ENCODE measurements at regions not wholly inside any gene's neighbourhood (a gene's known extent, or its start where the extent isn't known, plus 50 kb on each side); places are given as distances from the start of the nearest gene placed in this dataset.

DNA sequence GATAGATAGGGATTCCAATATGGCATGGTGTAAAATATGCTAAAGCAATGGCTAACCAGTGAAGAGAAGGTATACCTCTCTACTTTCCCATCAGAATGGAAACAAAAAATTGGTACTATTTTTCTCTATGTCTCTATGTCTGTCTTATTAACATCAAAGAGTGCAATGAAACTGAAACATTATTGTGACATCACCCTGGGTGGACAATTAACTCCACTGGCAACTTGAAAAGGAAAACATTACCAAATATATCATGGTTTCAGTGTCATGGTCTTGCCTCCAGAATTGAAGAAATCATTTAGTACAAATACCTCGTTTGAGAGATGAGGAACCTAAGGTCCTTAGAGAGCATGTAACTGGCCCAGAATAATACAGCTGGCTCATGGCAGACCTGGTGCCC is 1132.5 kb upstream of the MAP3K7 start:
- DNase-seq = no peak
- Histone ChIP-seq H3K4me3 (ENCODE audit: insufficient read depth, low read depth, low read length) (no peak overlapping the region), H3K27me3 (ENCODE audit: control insufficient read depth, insufficient read depth, low read length) (no peaks in the 10 kb centered on the region), H3K36me3 (replicated peaks; ENCODE audit: control insufficient read depth, insufficient read depth, low read length) (no peaks in the 10 kb centered on the region)

DNA sequence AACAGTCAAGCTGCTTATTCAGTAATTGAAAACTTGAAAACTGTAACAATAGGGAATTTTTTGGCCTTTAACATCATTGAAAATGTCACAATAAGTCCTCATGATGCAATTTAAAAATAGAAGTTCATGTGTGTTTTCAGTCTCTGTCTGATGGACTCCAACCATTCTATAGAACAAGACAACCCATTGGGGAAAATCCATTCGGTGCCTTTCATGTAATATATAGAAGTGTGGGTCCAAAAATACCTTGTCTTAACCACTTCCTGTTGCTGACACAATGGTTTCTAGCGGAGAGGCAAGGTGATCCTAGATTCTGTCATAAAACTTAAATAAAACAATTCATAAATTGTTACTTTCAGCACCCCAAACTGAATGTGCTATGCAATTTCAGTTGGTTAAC is 1131.3 kb upstream of the MAP3K7 start:
- no peak for DNase-seq
- no peaks in the 10 kb centered on the region for H3K36me3 ChIP-seq (replicated peaks; ENCODE audit: control insufficient read depth, insufficient read depth, low read length)
- H3K27me3 ChIP-seq (ENCODE audit: control insufficient read depth, insufficient read depth, low read length) = no peaks in the 10 kb centered on the region
- H3K4me3 ChIP-seq (ENCODE audit: insufficient read depth, low read depth, low read length) = no peak overlapping the region

DNA sequence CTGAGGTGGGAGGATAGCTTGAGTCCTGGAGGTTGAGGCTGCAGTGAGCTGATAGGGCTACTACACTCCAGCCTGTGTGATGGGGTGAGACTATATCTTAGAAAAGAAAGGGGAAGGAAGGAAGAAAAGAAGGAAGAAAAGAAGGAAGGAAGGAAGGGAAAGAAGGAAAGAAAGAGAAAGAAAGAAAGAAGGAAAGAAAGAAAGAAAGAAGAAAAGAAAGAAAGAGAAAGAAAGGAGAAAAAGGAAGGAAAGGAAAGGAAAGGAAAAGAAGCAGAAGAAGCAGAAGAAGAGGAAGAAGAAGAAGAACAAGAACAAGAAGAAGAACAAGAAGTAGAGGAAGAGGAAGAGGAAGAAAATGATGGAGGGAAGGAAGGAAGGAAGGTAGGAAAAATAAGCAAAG is 1130.2 kb upstream of the MAP3K7 start:
- Histone ChIP-seq H3K27me3 (ENCODE audit: control insufficient read depth, insufficient read depth, low read length) (no peaks in the 10 kb centered on the region), H3K36me3 (replicated peaks; ENCODE audit: control insufficient read depth, insufficient read depth, low read length) (no peaks in the 10 kb centered on the region), H3K4me3 (ENCODE audit: insufficient read depth, low read depth, low read length) (no peak overlapping the region)
- DNase-seq = no peak

DNA sequence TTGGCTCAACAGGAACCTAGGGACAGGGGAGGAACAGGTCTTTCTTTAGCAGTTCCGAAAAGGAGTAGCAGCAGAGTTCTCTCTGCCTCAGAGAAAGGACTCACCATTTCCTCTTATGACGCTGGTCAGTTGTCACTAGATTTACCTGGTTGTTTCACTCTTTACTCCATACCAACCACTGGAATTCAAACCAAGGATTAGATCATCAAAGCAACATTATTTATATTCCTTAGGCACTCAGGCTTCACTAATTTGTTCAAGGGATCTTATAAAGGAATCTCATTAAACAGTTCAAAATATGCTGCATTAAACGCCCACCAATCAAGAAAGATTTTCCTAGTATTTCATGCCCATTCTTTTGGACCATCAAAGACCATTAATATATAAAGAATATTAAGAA is 1129.5 kb upstream of the MAP3K7 start:
- Histone ChIP-seq H3K36me3 (replicated peaks; ENCODE audit: control insufficient read depth, insufficient read depth, low read length) (no peaks in the 10 kb centered on the region), H3K27me3 (ENCODE audit: control insufficient read depth, insufficient read depth, low read length) (no peaks in the 10 kb centered on the region), H3K4me3 (ENCODE audit: insufficient read depth, low read depth, low read length) (no peak overlapping the region)
- no peak for DNase-seq

DNA sequence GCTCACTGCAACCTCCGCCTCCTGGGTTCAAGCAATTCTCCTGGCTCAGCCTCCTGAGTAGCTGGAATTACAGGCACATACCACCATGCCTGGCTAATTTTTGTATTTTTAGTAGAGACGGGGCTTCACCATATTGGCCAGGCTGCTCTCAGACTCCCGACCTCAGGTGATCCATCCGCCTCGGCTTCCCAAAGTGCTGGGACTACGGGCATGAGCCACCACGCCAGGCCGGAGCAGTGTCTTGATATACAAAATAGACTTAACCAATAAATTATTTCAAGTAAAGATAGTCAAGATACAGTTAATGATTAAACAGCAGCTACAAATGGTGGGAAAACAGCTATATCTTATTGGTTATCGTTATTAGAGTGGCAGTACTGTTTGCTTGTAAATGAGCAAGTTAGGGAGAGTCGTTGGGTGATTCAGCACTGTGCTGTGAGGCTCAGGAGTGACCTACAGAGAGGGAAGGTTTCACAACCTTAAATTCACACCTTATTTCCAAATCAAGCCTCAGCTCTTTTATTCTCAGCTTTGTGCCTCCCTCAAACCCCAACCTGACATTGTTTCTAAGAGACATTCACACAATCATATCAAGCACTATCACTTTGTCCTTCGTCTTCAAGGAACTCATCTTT is 1128.4 kb upstream of the MAP3K7 start:
- no peaks in the 10 kb centered on the region for H3K36me3 ChIP-seq (replicated peaks; ENCODE audit: control insufficient read depth, insufficient read depth, low read length)
- H3K27me3 ChIP-seq (ENCODE audit: control insufficient read depth, insufficient read depth, low read length) = no peaks in the 10 kb centered on the region
- DNase-seq = no peak
- H3K4me3 ChIP-seq (ENCODE audit: insufficient read depth, low read depth, low read length) = no peak overlapping the region

DNA sequence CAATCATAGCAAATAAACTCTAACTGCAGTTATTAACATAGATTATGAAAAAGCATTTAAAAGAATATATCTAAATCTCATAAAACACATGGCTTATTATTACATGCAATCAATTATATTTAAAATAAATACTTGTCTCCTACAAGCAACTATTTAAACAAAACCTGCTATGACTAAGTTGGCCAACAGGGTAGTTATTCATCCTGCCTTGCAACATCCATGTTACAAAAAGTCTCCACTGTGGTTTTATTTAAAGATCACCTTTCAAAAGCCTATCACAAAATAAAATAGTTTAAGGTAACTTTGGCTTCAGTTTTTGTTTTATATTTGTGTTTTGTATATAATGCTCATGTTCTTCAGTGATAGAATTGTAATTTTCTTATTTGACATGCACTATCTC is 1127.0 kb upstream of the MAP3K7 start:
- DNase-seq = no peak
- no peaks in the 10 kb centered on the region for H3K27me3 ChIP-seq (ENCODE audit: control insufficient read depth, insufficient read depth, low read length)
- no peak overlapping the region for H3K4me3 ChIP-seq (ENCODE audit: insufficient read depth, low read depth, low read length)
- no peaks in the 10 kb centered on the region for H3K36me3 ChIP-seq (replicated peaks; ENCODE audit: control insufficient read depth, insufficient read depth, low read length)

DNA sequence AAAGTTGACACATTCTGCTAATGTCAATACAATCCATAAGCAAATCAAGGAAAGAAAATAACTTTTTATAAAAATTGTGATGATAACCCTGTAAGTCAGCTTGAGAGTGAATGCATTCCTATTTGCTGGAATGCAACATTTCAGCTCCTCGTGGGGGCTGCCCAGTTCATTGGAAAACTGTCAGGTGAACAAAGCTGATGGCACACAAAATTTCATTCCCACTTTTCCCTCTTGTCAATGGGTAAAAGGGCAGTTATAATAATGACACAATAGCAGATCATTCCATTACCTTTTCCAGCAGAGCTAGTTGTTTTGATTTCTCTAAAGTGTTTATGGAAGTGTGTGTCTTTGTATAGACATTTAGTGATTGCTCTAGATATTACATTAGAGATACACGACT is 1124.6 kb upstream of the MAP3K7 start:
- no peak for DNase-seq
- Histone ChIP-seq H3K36me3 (replicated peaks; ENCODE audit: control insufficient read depth, insufficient read depth, low read length) (no peaks in the 10 kb centered on the region), H3K4me3 (ENCODE audit: insufficient read depth, low read depth, low read length) (no peak overlapping the region), H3K27me3 (ENCODE audit: control insufficient read depth, insufficient read depth, low read length) (no peaks in the 10 kb centered on the region)

DNA sequence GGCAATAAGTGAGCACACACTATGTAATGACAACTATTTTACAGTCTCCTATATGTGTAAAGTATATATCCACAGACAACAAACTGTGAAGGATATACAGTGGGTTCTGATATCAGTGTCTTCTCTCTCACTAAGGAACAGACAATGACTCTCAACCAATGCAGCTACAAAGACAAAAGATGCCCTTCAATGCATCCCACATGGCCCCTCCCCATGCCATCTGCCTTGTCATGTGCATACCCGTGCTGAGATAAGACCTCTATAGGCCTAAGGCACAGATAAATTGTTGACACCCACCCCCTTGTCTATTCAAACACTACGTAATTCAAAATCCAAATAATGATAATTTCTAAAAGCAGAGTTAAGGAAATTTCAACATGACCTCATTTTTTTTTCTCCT is 1123.5 kb upstream of the MAP3K7 start:
- Histone ChIP-seq H3K36me3 (replicated peaks; ENCODE audit: control insufficient read depth, insufficient read depth, low read length) (no peaks in the 10 kb centered on the region), H3K4me3 (ENCODE audit: insufficient read depth, low read depth, low read length) (no peak overlapping the region), H3K27me3 (ENCODE audit: control insufficient read depth, insufficient read depth, low read length) (no peaks in the 10 kb centered on the region)
- no peak for DNase-seq

DNA sequence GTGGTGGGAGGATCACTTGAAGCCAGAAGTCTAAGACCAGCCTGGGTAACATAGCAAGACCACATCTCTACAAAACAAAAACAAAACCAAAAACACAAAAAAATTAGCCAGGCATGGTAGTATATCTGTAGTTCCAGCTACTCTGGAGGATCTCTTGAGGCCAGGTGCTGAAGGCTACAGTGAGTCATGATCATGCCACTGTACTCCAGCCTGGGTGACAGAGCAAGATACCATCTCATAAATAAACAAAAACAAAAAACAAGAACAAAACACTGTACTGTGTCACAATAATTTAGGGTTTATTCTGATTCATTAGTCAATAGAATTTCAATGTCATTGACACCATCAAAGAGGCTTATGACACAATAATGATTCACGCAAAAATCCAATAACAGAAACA is 1121.7 kb upstream of the MAP3K7 start:
- Histone ChIP-seq H3K36me3 (replicated peaks; ENCODE audit: control insufficient read depth, insufficient read depth, low read length) (no peaks in the 10 kb centered on the region), H3K27me3 (ENCODE audit: control insufficient read depth, insufficient read depth, low read length) (no peaks in the 10 kb centered on the region), H3K4me3 (ENCODE audit: insufficient read depth, low read depth, low read length) (no peak overlapping the region)
- DNase-seq = no peak

DNA sequence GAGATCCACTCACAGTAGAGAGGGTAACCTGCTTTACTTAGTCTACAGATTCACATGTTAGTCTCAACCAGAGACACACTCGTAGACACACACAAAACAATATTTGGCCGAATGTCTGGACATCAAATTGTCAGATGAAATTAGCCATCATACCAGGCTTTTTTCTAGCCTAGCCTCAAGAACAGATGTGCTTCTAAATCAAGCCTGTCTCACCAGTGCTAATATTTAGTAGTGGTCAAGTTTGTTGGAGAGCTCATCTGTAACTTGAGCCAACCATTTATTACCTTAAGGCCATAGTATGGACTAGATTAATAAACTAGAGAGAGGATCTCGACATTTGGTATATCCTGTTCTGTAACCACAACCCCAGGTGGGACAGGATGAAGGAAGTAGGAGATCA is 1118.8 kb upstream of the MAP3K7 start:
- no peaks in the 10 kb centered on the region for H3K27me3 ChIP-seq (ENCODE audit: control insufficient read depth, insufficient read depth, low read length)
- H3K4me3 ChIP-seq (ENCODE audit: insufficient read depth, low read depth, low read length) = no peak overlapping the region
- H3K36me3 ChIP-seq (replicated peaks; ENCODE audit: control insufficient read depth, insufficient read depth, low read length) = no peaks in the 10 kb centered on the region
- no peak for DNase-seq

DNA sequence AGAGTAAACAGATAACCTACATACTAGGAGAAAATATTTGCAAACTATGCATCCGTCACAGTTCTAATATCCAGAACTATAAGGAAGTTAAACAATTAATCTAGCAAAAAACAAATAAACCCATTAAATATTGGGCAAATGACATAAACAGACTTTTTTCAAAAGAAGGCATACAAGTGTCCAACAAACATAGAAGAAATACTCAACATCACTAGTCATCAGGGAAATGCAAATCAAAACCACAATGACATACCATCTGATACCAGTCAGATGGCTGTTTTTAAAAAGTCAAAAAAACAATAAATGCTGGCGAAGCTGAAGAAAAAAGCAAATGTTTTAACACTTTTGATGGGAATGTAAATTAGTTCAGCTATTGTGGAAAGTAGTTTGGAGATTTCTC is 1117.7 kb upstream of the MAP3K7 start:
- H3K27me3 ChIP-seq (ENCODE audit: control insufficient read depth, insufficient read depth, low read length) = no peaks in the 10 kb centered on the region
- no peak overlapping the region for H3K4me3 ChIP-seq (ENCODE audit: insufficient read depth, low read depth, low read length)
- DNase-seq = no peak
- no peaks in the 10 kb centered on the region for H3K36me3 ChIP-seq (replicated peaks; ENCODE audit: control insufficient read depth, insufficient read depth, low read length)

DNA sequence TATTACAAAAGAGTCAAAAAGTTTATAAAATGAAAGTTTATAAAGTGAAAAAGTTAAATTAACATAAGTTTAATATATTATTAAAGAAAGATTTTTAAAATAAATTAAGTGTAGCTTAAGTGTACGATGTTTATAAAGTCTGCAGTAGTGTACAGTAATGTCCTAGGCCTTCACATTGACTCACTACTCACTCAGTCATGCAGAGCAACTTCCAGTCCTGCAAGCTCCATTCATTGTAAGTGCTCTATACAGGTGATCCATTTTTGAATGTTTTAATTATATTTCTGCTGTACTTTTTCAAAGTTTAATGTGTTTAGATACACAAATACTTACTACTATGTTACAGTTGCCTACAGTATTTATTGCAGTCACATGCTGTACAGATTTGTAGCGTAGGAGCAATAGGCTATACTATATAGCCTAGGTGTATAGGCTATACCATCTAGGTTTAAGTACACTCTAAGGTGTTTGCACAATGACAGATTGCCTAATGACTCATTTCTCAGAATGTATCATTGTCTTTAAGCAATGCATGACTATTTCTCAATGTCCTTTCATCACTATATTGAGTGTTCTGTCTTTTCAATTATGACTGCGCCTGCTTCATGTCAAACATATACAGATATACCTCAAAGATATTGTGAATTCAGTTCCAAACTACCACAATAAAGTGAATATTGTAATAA is 1110.3 kb upstream of the MAP3K7 start:
- no peak overlapping the region for H3K4me3 ChIP-seq (ENCODE audit: insufficient read depth, low read depth, low read length)
- no peaks in the 10 kb centered on the region for H3K36me3 ChIP-seq (replicated peaks; ENCODE audit: control insufficient read depth, insufficient read depth, low read length)
- DNase-seq = no peak
- no peaks in the 10 kb centered on the region for H3K27me3 ChIP-seq (ENCODE audit: control insufficient read depth, insufficient read depth, low read length)

DNA sequence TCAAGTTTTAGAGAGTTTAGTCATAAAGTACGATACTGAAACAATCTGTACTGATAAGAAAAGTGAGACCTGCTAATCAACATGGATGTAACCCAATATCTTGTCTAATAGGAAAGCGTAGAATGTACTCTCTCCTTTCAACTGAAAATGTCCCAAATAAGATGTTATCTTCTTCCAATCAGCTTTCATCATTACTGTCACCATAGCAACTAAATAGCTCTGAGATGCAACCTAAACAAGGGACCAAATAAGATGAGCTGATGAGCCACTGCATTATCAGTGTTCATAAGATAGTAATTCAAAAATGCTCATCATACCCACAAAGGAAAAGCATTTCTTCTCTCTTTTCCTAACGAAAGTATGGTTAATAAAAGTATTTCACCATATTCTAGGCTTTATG is 1108.3 kb upstream of the MAP3K7 start:
- DNase-seq = no peak

DNA sequence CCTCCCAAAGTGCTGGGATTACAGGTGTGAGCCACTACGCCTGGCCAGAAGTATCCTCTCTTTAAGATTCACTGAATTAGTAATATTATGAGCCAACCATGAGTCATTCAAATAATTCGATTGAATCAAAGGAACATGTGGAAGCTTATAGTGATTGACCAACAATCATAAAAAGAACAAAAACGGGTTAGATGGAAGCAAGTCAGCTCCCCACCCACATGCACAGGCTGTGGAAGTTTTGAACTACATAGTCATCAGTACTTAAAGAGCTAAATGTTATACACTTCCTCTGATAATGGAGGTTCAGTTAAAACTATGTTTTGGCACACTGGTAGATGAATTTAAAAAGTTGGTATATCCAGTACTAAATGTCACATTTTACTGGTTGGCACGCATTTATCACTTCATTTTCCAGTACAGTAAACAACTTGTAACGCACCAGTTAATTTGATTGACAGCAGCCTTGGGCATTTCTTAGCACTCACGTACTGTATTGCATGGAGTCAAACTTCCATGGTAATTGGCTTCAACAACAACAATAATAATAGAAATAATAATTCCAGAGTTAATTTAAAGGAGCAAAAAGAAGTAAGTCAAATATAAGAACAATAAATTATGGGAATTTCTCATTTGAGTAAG is 1107.3 kb upstream of the MAP3K7 start:
- H3K4me3 ChIP-seq (ENCODE audit: insufficient read depth, low read depth, low read length) = no peak overlapping the region
- H3K36me3 ChIP-seq (replicated peaks; ENCODE audit: control insufficient read depth, insufficient read depth, low read length) = no peaks in the 10 kb centered on the region
- no peaks in the 10 kb centered on the region for H3K27me3 ChIP-seq (ENCODE audit: control insufficient read depth, insufficient read depth, low read length)
- no peak for DNase-seq

More for the DNA sequence above, 1108.3 kb upstream of the MAP3K7 start:
- no peaks in the 10 kb centered on the region for H3K27me3 ChIP-seq (ENCODE audit: control insufficient read depth, insufficient read depth, low read length)
- H3K4me3 ChIP-seq (ENCODE audit: insufficient read depth, low read depth, low read length) = no peak overlapping the region
- no peaks in the 10 kb centered on the region for H3K36me3 ChIP-seq (replicated peaks; ENCODE audit: control insufficient read depth, insufficient read depth, low read length)

DNA sequence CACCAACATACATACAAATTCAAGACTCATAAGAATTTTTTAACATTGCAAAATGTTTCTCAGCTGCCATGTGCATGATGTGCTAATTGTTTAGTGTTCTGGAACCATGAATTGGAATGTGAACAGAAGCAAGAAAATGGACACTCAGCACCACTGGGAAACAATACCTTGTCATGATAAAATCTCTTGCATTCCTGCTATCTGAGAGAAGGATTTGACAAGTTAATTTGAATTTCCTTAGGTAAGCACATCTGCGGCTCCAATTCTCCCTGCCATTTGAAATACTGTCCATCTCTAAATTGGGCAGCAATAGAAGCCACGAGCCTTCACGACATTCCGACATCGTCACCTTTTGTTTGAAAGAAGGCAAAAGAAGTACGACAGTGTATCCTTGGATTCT is 1104.6 kb upstream of the MAP3K7 start:
- DNase-seq = no peak
- no peaks in the 10 kb centered on the region for H3K27me3 ChIP-seq (ENCODE audit: control insufficient read depth, insufficient read depth, low read length)
- H3K36me3 ChIP-seq (replicated peaks; ENCODE audit: control insufficient read depth, insufficient read depth, low read length) = no peaks in the 10 kb centered on the region
- no peak overlapping the region for H3K4me3 ChIP-seq (ENCODE audit: insufficient read depth, low read depth, low read length)
